DOHH2 (cell line): ENCODE measurements at regions not wholly inside any gene's neighbourhood (a gene's known extent, or its start where the extent isn't known, plus 50 kb on each side); places are given as distances from the start of the nearest gene placed in this dataset.

Experiments
- CTCF ChIP-seq: fragments of 200-600 bp; sonication (generic); IDR thresholded peaks from one replicate; pipeline ENCODE4 v1.5.1; 2014; ENCODE audit warnings: antibody characterized with exemption, mild to moderate bottlenecking, low read depth, low read length; ENCODE audit not compliant: poor library complexity, severe bottlenecking
- EZH2phosphoT487 ChIP-seq: fragments of 200-600 bp; sonication (generic); IDR thresholded peaks from 2 replicates; pipeline ENCODE4 v1.6.1; 2017; ENCODE audit warnings: borderline replicate concordance, mild to moderate bottlenecking, antibody characterized with exemption, low read length, moderate library complexity, mixed read lengths

GRCh38 chr15:88742161-88742560 lies 61.1 kb upstream of the ACAN start:
- TF ChIP-seq CTCF (no peak), EZH2phosphoT487 (no peak)
